Peyer's patch (tissue), 4 donors: ENCODE measurements at regions not wholly inside any gene's neighbourhood (a gene's known extent, or its start where the extent isn't known, plus 50 kb on each side); places are given as distances from the start of the nearest gene placed in this dataset.
A peak's percentile ranks its signal among the peaks of the same experiment; 100 is the strongest.
"Not testable (repeated sequence)": the region's sequence is repeated elsewhere in the genome, so short reads cannot be mapped to it uniquely, and the experiment has no call there.

Experiments
- DNase-seq, 3 donors: peaks; one replicate each; pipeline ENCODE4 v3.0.0-alpha.2; 2017 to 2019
- H3K27ac ChIP-seq, 4 donors: fragments of 200-600 bp; sonication (generic); one replicate each; pipeline ENCODE4 v1.5.1; 2016 to 2019
- H3K27me3 ChIP-seq, 2 donors: fragments of 200-600 bp; sonication (generic); one replicate each; pipeline ENCODE4 v1.5.1; 2019
- H3K36me3 ChIP-seq, 3 donors: fragments of 200-600 bp; sonication (generic); one replicate each; pipeline ENCODE4 v1.5.1; 2016 to 2019
- H3K4me1 ChIP-seq, 4 donors: fragments of 200-600 bp; sonication (generic); one replicate each; pipeline ENCODE4 v1.5.1; 2016 to 2019
- H3K4me3 ChIP-seq, 4 donors: fragments of 200-600 bp; sonication (generic); 1 replicate in 3 of 4; 2 replicates in 1 of 4; pipeline ENCODE4 v1.5.1; 2016 to 2019; ENCODE audit warnings: mild to moderate bottlenecking in 1 of 4
- H3K9me3 ChIP-seq, 4 donors: fragments of 200-600 bp; sonication (generic); one replicate each; pipeline ENCODE4 v1.5.1; 2016 to 2019; ENCODE audit warnings: mild to moderate bottlenecking in 1 of 4
- POLR2A ChIP-seq, 2 donors: fragments of 450-650 bp; IDR thresholded peaks; one replicate each; pipeline ENCODE4 v1.5.1; 2017; ENCODE audit warnings: antibody characterized with exemption in 2 of 2, mild to moderate bottlenecking in 2 of 2, moderate library complexity in 2 of 2
- TF ChIP-seq, protein P1 (sequence below), 6 experiments: fragments of 450-650 bp in 4 of 6; fragments of 200-600 bp in 2 of 6; sonication (generic) in 1 of 6; IDR thresholded peaks; one replicate each; pipeline ENCODE4 v1.5.1; 2017 to 2019; ENCODE audit warnings: antibody characterized with exemption in 6 of 6, mild to moderate bottlenecking in 3 of 6, moderate library complexity in 1 of 6

DNA sequence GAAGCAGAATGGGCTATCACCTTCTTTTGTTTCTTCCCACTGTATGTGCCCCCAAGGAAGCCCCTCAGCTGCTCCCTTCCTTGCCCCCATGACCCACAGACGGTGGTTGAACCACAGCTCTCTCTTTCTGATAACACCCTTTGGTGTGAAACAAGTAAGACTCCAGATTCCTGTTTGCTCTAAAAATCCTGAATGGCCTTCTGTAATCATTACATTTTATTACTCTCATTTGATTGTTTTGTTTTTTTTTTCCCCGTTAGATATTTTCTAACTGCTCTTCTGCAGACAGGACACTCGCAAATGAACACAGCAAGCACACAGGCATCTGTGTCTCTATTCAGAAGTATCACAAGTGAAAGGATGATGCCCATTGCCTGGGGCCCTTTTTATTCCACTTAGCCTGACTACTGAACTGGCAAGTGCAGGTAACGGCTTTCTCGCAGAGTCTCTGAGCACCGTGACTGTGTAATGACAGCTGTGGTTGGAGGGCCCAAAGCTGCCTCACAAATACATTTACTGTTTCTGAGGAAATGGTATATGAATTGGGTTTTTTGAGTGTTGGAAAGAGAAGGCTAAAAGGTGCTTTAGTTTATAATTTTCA is 59.3 kb downstream of the OXGR1 start:
- H3K9me3 ChIP-seq = no peaks in the 10 kb centered on the region
- H3K27me3 ChIP-seq = no peaks in the 10 kb centered on the region
- H3K36me3 ChIP-seq = no peaks in the 10 kb centered on the region
- TF ChIP-seq POLR2A (IDR thresholded peaks at IDR 0.05) = no peak
- TF ChIP-seq, protein P1, sequence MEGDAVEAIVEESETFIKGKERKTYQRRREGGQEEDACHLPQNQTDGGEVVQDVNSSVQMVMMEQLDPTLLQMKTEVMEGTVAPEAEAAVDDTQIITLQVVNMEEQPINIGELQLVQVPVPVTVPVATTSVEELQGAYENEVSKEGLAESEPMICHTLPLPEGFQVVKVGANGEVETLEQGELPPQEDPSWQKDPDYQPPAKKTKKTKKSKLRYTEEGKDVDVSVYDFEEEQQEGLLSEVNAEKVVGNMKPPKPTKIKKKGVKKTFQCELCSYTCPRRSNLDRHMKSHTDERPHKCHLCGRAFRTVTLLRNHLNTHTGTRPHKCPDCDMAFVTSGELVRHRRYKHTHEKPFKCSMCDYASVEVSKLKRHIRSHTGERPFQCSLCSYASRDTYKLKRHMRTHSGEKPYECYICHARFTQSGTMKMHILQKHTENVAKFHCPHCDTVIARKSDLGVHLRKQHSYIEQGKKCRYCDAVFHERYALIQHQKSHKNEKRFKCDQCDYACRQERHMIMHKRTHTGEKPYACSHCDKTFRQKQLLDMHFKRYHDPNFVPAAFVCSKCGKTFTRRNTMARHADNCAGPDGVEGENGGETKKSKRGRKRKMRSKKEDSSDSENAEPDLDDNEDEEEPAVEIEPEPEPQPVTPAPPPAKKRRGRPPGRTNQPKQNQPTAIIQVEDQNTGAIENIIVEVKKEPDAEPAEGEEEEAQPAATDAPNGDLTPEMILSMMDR (IDR thresholded peaks at IDR 0.05) = no peak
- no peak for DNase-seq
- no peak overlapping the region for H3K27ac ChIP-seq
- no peak overlapping the region for H3K4me3 ChIP-seq
- H3K4me1 ChIP-seq = no peaks in the 10 kb centered on the region

DNA sequence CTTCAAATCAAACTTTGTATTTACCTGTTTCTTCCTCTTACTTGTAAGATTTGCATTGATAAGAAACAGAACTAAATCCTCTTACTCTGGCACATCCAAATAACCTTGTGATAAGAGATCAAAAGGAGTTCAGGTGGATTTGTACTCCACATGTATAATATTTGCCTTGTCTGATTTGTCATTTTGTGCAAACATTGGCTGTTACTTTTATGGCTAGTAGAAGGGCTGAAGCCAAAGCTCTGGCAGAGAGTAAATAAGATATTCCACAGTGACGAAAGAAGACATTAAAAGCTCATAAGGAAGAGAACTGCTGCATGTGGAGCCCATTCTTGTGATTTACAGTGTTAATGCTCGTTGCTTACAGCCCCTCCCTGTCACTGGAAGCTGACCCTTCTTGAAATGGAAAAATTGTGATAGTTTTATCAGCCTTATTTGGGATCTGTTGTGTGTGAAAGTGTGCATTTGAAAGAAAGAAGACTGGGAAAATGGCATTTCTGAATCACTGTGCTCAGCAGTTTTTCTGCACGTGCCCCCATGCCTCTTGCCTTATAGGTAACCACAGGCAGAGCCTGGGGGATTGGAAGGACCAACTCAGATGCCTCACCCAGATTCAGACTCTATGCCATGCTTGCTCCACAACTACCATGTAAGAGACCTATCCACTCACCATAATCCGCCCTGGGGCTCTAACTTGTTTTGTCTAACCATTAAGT is 68.2 kb downstream of the OXGR1 start:
- DNase-seq = no peak
- H3K27me3 ChIP-seq = no peaks in the 10 kb centered on the region
- no peaks in the 10 kb centered on the region for H3K9me3 ChIP-seq
- H3K36me3 ChIP-seq = no peaks in the 10 kb centered on the region
- no peak overlapping the region for H3K27ac ChIP-seq
- H3K4me1 ChIP-seq = no peaks in the 10 kb centered on the region
- no peak overlapping the region for H3K4me3 ChIP-seq
- TF ChIP-seq POLR2A (IDR thresholded peaks at IDR 0.05) = no peak
- TF ChIP-seq, protein P1 (IDR thresholded peaks at IDR 0.05) = no peak

DNA sequence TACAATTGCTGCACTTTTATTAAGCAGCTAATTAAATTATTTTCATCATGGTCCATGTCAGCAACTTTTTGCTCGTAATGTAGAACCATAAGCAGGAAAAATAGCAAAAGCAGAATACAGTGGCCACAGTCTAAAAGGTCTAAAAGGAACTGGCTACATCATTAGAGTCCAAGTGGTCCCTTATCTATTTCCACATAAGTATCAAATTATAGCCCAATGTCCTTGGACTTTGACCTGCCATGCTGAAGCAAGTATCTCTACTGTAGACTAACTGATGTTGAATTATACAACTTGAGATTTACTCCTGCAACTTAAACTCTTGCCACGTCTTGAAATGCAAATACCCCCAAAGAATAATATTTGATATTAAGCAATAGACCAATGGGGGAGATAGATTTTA is 68.8 kb downstream of the OXGR1 start:
- H3K27me3 ChIP-seq = no peaks in the 10 kb centered on the region
- H3K9me3 ChIP-seq = no peaks in the 10 kb centered on the region
- H3K36me3 ChIP-seq = no peaks in the 10 kb centered on the region
- DNase-seq = no peak
- no peak for TF ChIP-seq POLR2A (IDR thresholded peaks at IDR 0.05)
- TF ChIP-seq, protein P1 (IDR thresholded peaks at IDR 0.05) = no peak
- H3K4me3 ChIP-seq = no peak overlapping the region
- no peaks in the 10 kb centered on the region for H3K4me1 ChIP-seq
- H3K27ac ChIP-seq = no peak overlapping the region

DNA sequence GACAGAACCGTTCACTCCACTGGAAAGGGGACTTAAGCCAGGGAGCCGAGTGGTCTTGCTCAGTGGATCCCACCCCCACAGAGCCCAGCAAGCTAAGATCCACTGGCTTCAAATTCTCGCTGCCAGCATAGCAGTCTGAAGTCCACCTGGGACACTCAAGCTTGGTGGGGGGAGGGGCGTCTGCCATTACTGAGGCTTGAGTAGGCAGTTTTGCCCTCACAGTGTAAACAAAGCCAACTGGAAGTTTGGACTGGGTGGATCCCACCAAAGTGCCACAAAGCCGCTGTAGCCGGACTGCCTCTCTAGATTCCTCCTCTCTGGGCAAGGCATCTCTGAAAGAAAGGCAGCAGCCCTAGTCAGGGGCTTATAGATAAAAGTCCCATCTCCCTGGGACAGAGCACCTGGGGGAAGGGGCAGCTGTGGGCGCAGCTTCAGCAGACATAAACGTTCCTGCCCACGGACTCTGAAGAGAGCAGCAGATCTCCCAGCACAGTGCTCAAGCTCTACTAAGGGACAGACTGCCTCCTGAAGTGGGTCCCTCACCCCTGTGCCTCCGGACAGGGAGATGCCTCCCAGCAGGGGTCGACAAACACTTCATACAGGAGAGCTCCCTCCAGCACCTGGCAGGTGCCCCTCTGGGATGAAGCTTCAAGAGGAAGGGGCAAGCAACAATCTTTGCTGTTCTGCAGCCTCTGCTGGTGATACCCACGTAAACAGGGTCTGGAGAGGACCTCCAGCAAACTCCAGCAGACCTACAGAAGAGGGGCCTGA is 75.2 kb downstream of the OXGR1 start:
- H3K27me3 ChIP-seq, H3K27ac ChIP-seq, H3K4me1 ChIP-seq, H3K9me3 ChIP-seq, H3K36me3 ChIP-seq, H3K4me3 ChIP-seq: not testable (repeated sequence)
- DNase-seq = peak in 2 of 3 donors; percentile 49 to 57

DNA sequence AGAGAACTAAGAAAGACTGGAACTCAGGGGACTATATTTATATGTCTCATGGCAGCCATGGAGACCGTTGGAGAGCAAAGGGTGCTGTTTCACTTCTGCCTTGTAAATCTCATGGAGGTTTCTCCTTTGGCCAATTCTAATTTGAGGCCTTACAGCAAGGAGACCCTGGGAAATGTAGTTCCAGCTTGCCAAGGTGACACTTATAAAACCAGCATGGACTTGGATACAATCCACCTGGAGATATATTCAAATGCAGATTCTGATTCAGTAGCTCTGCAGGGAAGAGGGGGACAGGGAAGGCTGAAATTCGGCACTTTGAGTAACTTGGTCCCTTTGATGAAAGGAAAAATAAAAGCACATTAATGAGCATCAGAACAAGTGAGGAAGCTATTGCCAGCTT is 90.0 kb downstream of the OXGR1 start:
- DNase-seq = no peak
- no peak for TF ChIP-seq POLR2A (IDR thresholded peaks at IDR 0.05)
- TF ChIP-seq, protein P1 (IDR thresholded peaks at IDR 0.05) = no peak
- Histone ChIP-seq H3K36me3 (no peaks in the 10 kb centered on the region), H3K27me3 (no peaks in the 10 kb centered on the region), H3K9me3 (no peaks in the 10 kb centered on the region), H3K4me3 (no peak overlapping the region), H3K27ac (no peak overlapping the region), H3K4me1 (no peaks in the 10 kb centered on the region)

DNA sequence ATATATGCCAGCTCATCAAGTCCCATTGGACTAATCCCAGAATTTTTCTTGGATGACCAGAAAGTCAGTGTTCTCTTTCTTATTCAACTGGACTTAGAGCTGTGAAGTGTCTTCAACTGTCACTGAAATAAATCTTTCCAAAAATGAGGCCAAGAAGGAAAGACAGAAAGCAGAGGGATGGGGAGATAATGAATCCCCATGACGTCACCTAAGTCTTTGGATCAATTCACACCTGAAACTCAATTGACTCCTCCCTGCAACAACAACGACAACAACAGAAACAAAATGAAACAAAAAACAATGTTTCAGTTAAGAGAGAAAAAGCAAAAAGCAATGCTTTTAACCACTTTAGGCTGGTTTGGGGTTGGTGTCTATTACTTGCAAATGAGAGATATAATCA is 91.2 kb downstream of the OXGR1 start:
- DNase-seq = no peak

More for the DNA sequence above, 91.2 kb downstream of the OXGR1 start:
- H3K9me3 ChIP-seq = no peaks in the 10 kb centered on the region
- no peaks in the 10 kb centered on the region for H3K4me1 ChIP-seq
- TF ChIP-seq POLR2A (IDR thresholded peaks at IDR 0.05) = no peak
- TF ChIP-seq, protein P1 (IDR thresholded peaks at IDR 0.05) = no peak
- no peak overlapping the region for H3K4me3 ChIP-seq
- H3K36me3 ChIP-seq = no peaks in the 10 kb centered on the region
- no peaks in the 10 kb centered on the region for H3K27me3 ChIP-seq
- H3K27ac ChIP-seq = no peak overlapping the region
